Astrocyte of the hippocampus (primary cell): ENCODE measurements at regions not wholly inside any gene's neighbourhood (a gene's known extent, or its start where the extent isn't known, plus 50 kb on each side); places are given as distances from the start of the nearest gene placed in this dataset.
"Not testable (repeated sequence)": the region's sequence is repeated elsewhere in the genome, so short reads cannot be mapped to it uniquely, and the experiment has no call there.

ENCODE experiments used
- DNase-seq: peaks from one replicate; pipeline ENCODE4 v3.0.0; 2011; ENCODE audit warnings: low read depth, low spot score

- DNase-seq: no peak
Measured at GRCh38 chr18:49694402-49694801, 118.9 kb downstream of the ACAA2 start.

- no peak for DNase-seq
Measured at GRCh38 chr18:49693717-49694005, 119.7 kb downstream of the ACAA2 start.

GRCh38 chr18:49692906-49693716 lies 120.2 kb downstream of the ACAA2 start:
- no peak for DNase-seq

- DNase-seq: peak; percentile 82
Measured at GRCh38 chr18:49691177-49691608, 122.1 kb downstream of the ACAA2 start.

- DNase-seq: peak; percentile 81
Measured at GRCh38 chr18:49690312-49690711, 123.0 kb downstream of the ACAA2 start.

- no peak for DNase-seq
Measured at GRCh38 chr18:49685231-49685942, 123.5 kb downstream of the LIPG start.

- not testable (repeated sequence) for DNase-seq
Measured at GRCh38 chr18:49682803-49683190, 120.9 kb downstream of the LIPG start.

- no peak for DNase-seq
Measured at GRCh38 chr18:49682173-49682802, 120.4 kb downstream of the LIPG start.

GRCh38 chr18:49681387-49681786 lies 119.5 kb downstream of the LIPG start:
- DNase-seq: no peak

GRCh38 chr18:49678440-49678839 lies 116.6 kb downstream of the LIPG start:
- DNase-seq: no peak

GRCh38 chr18:49677762-49678413 lies 116.0 kb downstream of the LIPG start:
- DNase-seq: no peak

GRCh38 chr18:49677081-49677480 lies 115.2 kb downstream of the LIPG start:
- DNase-seq: no peak

GRCh38 chr18:49673281-49673680 lies 111.4 kb downstream of the LIPG start:
- no peak for DNase-seq

- DNase-seq: no peak
Measured at GRCh38 chr18:49672853-49673252, 111.0 kb downstream of the LIPG start.

- no peak for DNase-seq
Measured at GRCh38 chr18:49669403-49669802, 107.5 kb downstream of the LIPG start.

GRCh38 chr18:49668574-49669275 lies 106.9 kb downstream of the LIPG start:
- peak; percentile 60 for DNase-seq

- no peak for DNase-seq
Measured at GRCh38 chr18:49667462-49667861, 105.6 kb downstream of the LIPG start.

- DNase-seq: no peak
Measured at GRCh38 chr18:49666045-49666775, 104.4 kb downstream of the LIPG start.

- no peak for DNase-seq
Measured at GRCh38 chr18:49663899-49664890, 102.3 kb downstream of the LIPG start.

GRCh38 chr18:49662506-49662905 lies 100.6 kb downstream of the LIPG start:
- no peak for DNase-seq
